H1 (cell line): ENCODE measurements at regions not wholly inside any gene's neighbourhood (a gene's known extent, or its start where the extent isn't known, plus 50 kb on each side); places are given as distances from the start of the nearest gene placed in this dataset.

Source experiments
- CBX8 ChIP-seq: fragments of 300-800, 300-1000 bp; sonication (generic); IDR thresholded peaks from 2 replicates; pipeline ENCODE4 v1.7.1; 2016; ENCODE audit warnings: low read depth, low read length, borderline replicate concordance
- E2F6 ChIP-seq: IDR thresholded peaks from 2 replicates; pipeline ENCODE4 v1.6.1; 2012; ENCODE audit warnings: inconsistent platforms
- EGR1 ChIP-seq: IDR thresholded peaks from 2 replicates; pipeline ENCODE4 v1.6.1; 2011; ENCODE audit warnings: low read depth, low read length, borderline replicate concordance
- EP300 ChIP-seq, 2 experiments: IDR thresholded peaks; 1 replicate in 1 of 2; 2 replicates in 1 of 2; pipeline ENCODE4 v1.6.1; 2011 to 2012; ENCODE audit warnings: low read depth in 2 of 2, low read length in 2 of 2, mild to moderate bottlenecking in 2 of 2, borderline replicate concordance in 1 of 2, inconsistent platforms in 1 of 2, moderate library complexity in 1 of 2
- EZH2 ChIP-seq: fragments of 200-600 bp; sonication (generic); IDR thresholded peaks from 2 replicates; pipeline ENCODE4 v1.7.1; 2012; ENCODE audit warnings: low read depth, mild to moderate bottlenecking, moderate library complexity, low read length, inconsistent platforms; ENCODE audit not compliant: severe bottlenecking
- JUN ChIP-seq: IDR thresholded peaks from 2 replicates; pipeline ENCODE4 v1.6.1; 2011; ENCODE audit warnings: low read depth, mild to moderate bottlenecking, improper control_type of control experiment, low read length
- JUND ChIP-seq: IDR thresholded peaks from 2 replicates; pipeline ENCODE4 v1.6.1; 2011; ENCODE audit warnings: mild to moderate bottlenecking, improper control_type of control experiment, low read length
- POLR2A ChIP-seq, 2 experiments: IDR thresholded peaks; 1 replicate in 1 of 2; 2 replicates in 1 of 2; pipeline ENCODE4 v1.6.1; 2011; ENCODE audit warnings: low read depth in 2 of 2, low read length in 2 of 2, mild to moderate bottlenecking in 2 of 2; ENCODE audit errors: control extremely low read depth in 1 of 2
- RBBP5 ChIP-seq: IDR thresholded peaks from 2 replicates; pipeline ENCODE4 v1.7.1; 2012; ENCODE audit warnings: low read depth, mild to moderate bottlenecking, inconsistent platforms, low read length, moderate library complexity, borderline replicate concordance
- SUZ12 ChIP-seq: fragments of 200-600 bp; sonication (generic); IDR thresholded peaks from 2 replicates; pipeline ENCODE4 v1.6.1; 2012; ENCODE audit warnings: mild to moderate bottlenecking, inconsistent platforms, low read length, moderate library complexity, mixed read lengths
- TF ChIP-seq, protein P1 (sequence below), 3 experiments: IDR thresholded peaks; 1 replicate in 2 of 3; 2 replicates in 1 of 3; pipeline versions ENCODE4 v1.5.1 to v1.6.1; 2011; ENCODE audit warnings: low read length in 3 of 3, mild to moderate bottlenecking in 3 of 3, inconsistent platforms in 2 of 3, low read depth in 1 of 3, moderate library complexity in 1 of 3; ENCODE audit not compliant: insufficient read depth in 1 of 3; ENCODE audit errors: control extremely low read depth in 1 of 3

- TF ChIP-seq E2F6: peak; percentile 38; the same call in 1 of the 2 replicates
- TF ChIP-seq EGR1: no peak
- TF ChIP-seq JUN: 0 out of 2 replicates have a peak, but pooled peaks have one; percentile 63
- TF ChIP-seq EZH2: no peak
- TF ChIP-seq, protein P1, sequence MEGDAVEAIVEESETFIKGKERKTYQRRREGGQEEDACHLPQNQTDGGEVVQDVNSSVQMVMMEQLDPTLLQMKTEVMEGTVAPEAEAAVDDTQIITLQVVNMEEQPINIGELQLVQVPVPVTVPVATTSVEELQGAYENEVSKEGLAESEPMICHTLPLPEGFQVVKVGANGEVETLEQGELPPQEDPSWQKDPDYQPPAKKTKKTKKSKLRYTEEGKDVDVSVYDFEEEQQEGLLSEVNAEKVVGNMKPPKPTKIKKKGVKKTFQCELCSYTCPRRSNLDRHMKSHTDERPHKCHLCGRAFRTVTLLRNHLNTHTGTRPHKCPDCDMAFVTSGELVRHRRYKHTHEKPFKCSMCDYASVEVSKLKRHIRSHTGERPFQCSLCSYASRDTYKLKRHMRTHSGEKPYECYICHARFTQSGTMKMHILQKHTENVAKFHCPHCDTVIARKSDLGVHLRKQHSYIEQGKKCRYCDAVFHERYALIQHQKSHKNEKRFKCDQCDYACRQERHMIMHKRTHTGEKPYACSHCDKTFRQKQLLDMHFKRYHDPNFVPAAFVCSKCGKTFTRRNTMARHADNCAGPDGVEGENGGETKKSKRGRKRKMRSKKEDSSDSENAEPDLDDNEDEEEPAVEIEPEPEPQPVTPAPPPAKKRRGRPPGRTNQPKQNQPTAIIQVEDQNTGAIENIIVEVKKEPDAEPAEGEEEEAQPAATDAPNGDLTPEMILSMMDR (IDR thresholded peaks at IDR 0.05; ENCODE audit: control extremely low read depth in 1 of 3, insufficient read depth in 1 of 3, low read depth in 1 of 3, low read length in 3 of 3): no peak
- no peak for TF ChIP-seq POLR2A (IDR thresholded peaks at IDR 0.05; ENCODE audit: control extremely low read depth in 1 of 2, low read depth in 2 of 2, low read length in 2 of 2)
- no peak for TF ChIP-seq CBX8
- TF ChIP-seq SUZ12: no peak
- peak; percentile 79 for TF ChIP-seq JUND
- no peak for TF ChIP-seq RBBP5
- TF ChIP-seq EP300 (IDR thresholded peaks at IDR 0.05; ENCODE audit: borderline replicate concordance in 1 of 2, low read depth in 2 of 2, low read length in 2 of 2): no peak
Measured at GRCh38 chr1:73593364-73593763, 604.6 kb downstream of the LRRIQ3 start.
